ENCODE measurements at regions not wholly inside any gene's neighbourhood (a gene's known extent, or its start where the extent isn't known, plus 50 kb on each side); places are given as distances from the start of the nearest gene placed in this dataset.

DNA sequence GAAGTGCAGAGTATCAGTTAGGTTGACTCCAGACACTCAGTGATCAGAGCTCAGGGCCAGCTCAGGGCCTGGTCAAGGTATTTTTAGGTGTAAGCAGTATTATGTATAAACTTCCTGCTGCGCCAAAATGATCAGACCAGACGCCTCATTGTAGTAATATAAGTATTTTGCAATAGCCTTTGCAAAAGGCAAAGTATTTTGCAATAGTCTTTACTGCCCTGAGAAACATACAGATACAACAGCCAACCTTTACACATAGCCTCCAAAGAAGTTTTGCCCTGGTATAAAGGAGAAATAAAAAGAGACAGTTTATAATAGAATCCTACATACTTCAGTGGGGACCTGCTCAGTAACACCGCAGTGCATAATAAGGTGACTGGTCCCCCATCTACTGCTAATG is 333.0 kb upstream of the EEF2KMT start:
- TF ChIP-seq, protein P1, sequence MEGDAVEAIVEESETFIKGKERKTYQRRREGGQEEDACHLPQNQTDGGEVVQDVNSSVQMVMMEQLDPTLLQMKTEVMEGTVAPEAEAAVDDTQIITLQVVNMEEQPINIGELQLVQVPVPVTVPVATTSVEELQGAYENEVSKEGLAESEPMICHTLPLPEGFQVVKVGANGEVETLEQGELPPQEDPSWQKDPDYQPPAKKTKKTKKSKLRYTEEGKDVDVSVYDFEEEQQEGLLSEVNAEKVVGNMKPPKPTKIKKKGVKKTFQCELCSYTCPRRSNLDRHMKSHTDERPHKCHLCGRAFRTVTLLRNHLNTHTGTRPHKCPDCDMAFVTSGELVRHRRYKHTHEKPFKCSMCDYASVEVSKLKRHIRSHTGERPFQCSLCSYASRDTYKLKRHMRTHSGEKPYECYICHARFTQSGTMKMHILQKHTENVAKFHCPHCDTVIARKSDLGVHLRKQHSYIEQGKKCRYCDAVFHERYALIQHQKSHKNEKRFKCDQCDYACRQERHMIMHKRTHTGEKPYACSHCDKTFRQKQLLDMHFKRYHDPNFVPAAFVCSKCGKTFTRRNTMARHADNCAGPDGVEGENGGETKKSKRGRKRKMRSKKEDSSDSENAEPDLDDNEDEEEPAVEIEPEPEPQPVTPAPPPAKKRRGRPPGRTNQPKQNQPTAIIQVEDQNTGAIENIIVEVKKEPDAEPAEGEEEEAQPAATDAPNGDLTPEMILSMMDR (conservative IDR thresholded peaks at IDR 0.05; ENCODE audit: low read depth in 2 of 2) = no peak
- TF ChIP-seq JUNB (IDR thresholded peaks at IDR 0.05; ENCODE audit: unreplicated experiment) (no peak), EZH2phosphoT487 (IDR thresholded peaks at IDR 0.05; ENCODE audit: unreplicated experiment) (no peak), CREB1 (CRISPR knock-in tag; IDR thresholded peaks at IDR 0.05; ENCODE audit: low read depth) (no peak), EZH2 (IDR thresholded peaks at IDR 0.05; ENCODE audit: low read depth, unreplicated experiment) (no peak), POLR2AphosphoS5 (IDR thresholded peaks at IDR 0.05; ENCODE audit: low read depth) (no peak)
